DMS79 treated with DMSO at 0.1 percent for 48 hours (cell line): ENCODE measurements at regions not wholly inside any gene's neighbourhood (a gene's known extent, or its start where the extent isn't known, plus 50 kb on each side); places are given as distances from the start of the nearest gene placed in this dataset.
"Not testable (repeated sequence)": the region's sequence is repeated elsewhere in the genome, so short reads cannot be mapped to it uniquely, and the experiment has no call there.

Experiments
- DNase-seq: peaks from one replicate; lab custom pipeline; 2025; lab: John Stamatoyannopoulos, UW

GRCh38 chr4:3961091-3961672 lies 195.0 kb downstream of the ADRA2C start:
- not testable (repeated sequence) for DNase-seq

DNA sequence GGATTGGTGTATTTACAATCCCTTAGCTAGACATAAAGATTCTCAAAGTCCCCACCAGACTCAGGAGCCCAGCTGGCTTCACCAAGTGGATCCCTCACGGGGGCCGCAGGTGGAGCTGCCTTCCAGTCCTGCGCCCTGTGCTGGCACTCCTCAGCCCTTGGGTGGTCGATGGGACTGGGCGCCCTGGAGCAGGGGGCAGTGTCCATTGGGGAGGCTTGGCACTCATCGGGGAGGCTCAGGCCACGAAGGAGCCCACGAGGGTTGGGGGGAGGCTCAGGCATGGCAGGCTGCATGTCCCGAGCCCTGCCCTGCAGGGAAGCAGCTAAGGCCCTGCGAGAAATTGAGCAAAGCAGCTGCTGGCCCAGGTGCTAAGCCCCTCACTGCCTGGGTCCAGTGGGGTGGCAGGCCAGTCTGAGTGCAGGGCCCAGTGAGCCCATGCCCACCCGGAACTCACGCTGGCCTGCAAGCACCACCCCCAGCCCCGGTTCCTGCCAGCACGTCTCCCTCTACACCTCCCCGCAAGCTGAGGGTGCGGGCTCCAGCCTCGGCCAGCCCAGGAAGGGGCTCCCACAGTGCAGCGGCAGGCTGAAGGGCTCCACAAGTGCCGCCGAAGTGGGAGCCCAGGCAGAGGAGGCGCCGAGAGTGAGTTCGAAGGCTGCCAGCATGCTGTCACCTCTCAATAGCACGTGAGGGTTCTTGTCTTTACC lies 198.5 kb downstream of the ADRA2C start:
- not testable (repeated sequence) for DNase-seq

GRCh38 chr4:3967204-3967603 lies 201.0 kb downstream of the ADRA2C start:
- DNase-seq: not testable (repeated sequence)

- DNase-seq: not testable (repeated sequence)
Observed at GRCh38 chr4:3972626-3973025, 206.4 kb downstream of the ADRA2C start.

GRCh38 chr4:3973581-3974200 lies 207.5 kb downstream of the ADRA2C start:
- DNase-seq: not testable (repeated sequence)

- not testable (repeated sequence) for DNase-seq
Observed at GRCh38 chr4:3983518-3984125, 217.4 kb downstream of the ADRA2C start.

- not testable (repeated sequence) for DNase-seq
Observed at GRCh38 chr4:3984796-3985195, 218.6 kb downstream of the ADRA2C start.

DNA sequence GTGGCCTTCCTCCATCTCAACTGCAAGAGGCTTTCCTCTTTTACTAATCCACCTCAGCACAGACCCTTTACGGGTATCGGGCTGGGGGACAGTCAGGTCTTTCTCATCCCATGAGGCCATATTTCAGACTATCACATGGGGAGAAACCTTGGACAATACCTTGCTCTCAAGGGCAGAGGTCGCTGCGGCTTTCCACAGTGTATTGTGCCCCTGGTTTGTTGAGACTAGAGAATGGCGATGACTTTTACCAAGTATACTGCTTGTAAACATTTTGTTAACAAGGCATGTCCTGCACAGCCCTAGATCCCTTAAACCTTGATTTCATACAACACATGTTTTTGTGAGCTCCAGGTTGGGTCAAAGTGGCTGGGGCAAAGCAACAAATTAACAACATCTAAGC lies 220.2 kb downstream of the ADRA2C start:
- DNase-seq: not testable (repeated sequence)

DNA sequence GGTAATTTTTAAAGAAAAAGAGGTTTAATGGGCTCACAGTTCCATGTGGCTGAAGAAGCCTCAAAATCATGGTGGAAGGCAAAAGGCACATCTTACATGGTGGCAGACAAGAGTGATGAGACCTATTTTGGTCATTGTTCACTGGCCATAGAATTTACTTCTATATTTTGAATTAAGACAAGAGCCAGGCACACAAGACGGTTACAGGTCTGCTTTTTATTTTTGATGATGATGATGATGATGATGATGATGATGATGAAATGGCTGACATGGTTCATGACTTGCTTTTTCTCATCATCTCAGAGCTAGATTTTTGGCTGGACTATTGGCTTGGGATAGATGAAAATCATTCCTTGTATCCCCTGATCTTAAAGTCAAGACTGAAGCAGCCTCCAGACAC lies 229.3 kb downstream of the OTOP1 start:
- not testable (repeated sequence) for DNase-seq

GRCh38 chr4:4004036-4004435 lies 222.7 kb downstream of the OTOP1 start:
- not testable (repeated sequence) for DNase-seq

- DNase-seq: not testable (repeated sequence)
Observed at GRCh38 chr4:4004702-4005101, 222.0 kb downstream of the OTOP1 start.

DNA sequence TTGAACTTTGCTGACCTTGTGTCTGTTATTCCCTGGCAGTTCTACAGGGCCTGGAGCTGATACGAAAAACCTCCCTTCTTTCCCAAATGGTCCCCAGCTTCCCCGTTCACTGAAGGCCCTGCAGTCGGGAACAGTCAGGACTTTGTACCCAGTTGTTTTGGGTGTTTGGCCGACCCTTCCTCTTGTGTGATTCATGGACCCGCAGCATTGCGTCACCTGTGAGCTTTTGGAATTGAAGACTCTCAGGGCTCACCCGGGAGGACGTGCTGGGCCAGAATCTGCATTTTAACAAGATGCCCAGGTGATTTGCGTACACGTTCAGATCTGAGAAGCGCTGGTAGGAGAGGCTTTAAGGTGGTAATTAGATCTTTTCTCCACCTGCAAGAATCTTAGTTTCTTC lies 220.4 kb downstream of the OTOP1 start:
- not testable (repeated sequence) for DNase-seq

- DNase-seq: not testable (repeated sequence)
Observed at GRCh38 chr4:4019071-4019470, 207.7 kb downstream of the OTOP1 start.

GRCh38 chr4:4021161-4021560 lies 205.6 kb downstream of the OTOP1 start:
- DNase-seq: not testable (repeated sequence)

GRCh38 chr4:4026708-4027107 lies 200.0 kb downstream of the OTOP1 start:
- DNase-seq: not testable (repeated sequence)

GRCh38 chr4:4028752-4029151 lies 198.0 kb downstream of the OTOP1 start:
- DNase-seq: not testable (repeated sequence)

DNA sequence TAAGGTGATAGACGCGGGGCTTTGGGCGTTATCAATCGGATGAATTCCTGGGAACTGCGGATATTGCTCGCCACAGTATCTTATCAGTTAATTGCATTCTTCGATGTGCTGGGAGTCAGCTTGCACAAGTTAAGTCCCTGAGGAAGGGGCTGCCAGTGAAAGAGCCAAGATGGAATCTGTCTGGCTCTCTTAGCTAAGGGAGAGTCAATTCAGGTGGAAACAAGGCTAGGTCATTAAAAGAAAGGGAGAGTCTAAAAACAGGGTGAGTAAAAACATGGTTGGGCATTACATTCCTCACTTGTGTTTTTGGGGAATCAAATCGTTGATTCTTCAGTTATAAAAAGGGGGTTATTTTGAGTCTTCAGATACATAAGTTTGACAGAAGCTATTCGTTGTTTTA lies 196.2 kb downstream of the OTOP1 start:
- not testable (repeated sequence) for DNase-seq

DNA sequence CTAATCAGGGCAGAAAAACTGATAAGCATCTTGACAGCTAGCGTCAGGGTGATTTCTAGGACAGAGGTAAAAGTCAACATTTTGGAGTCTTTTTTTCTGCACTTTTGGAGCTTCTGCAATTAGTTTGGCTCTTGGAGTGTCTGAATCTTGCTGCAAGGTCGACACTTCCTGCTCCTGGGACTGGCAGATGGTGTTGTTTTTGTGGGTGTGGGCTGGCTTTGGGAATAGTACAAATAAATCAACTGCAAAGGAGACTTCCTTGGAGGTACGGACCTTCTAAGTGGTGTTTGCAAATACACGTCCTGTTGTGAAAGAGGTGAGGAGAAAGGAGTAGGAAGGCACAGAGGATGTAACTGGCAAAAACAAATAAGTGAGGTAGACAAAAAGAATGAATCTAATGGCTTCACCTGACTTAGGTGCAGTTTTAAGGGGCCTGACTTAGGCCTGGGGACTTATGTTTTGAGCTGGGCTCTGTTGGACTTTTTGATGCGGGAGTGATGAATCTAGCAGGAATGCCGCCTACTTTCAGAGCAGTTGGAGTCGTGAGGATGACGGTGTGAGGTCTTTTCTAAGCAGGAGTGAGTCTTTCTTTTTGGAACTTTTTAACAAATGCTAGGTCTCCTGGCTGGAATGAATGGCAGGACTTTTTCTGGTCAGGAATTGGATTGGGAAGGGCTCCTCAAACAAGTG lies 195.1 kb downstream of the OTOP1 start:
- not testable (repeated sequence) for DNase-seq

DNA sequence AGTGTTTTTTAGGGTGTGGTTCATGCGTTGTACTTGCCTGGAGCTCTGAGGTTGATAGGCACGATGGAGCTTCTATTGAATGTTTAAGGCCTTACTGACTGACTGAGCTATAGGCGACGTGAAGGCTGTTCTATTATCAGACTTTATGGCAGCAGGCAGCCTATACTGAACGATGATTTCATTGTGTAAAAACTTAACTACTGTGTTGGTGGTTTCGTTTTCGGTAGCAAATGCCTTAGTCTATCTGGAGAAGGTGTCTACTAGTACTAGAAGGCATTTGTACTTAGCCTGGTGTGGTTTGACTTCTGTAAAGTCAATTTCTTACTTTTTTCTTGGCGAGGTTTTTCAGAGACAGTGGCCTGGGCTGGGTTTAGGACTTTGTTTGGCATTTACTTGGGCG lies 194.4 kb downstream of the OTOP1 start:
- DNase-seq: not testable (repeated sequence)

GRCh38 chr4:4032801-4033605 lies 193.7 kb downstream of the OTOP1 start:
- DNase-seq: not testable (repeated sequence)
